Neural progenitor cell (in vitro differentiated cells): ENCODE measurements at regions not wholly inside any gene's neighbourhood (a gene's known extent, or its start where the extent isn't known, plus 50 kb on each side); places are given as distances from the start of the nearest gene placed in this dataset.
A peak's percentile ranks its signal among the peaks of the same experiment; 100 is the strongest.
"Not testable (repeated sequence)": the region's sequence is repeated elsewhere in the genome, so short reads cannot be mapped to it uniquely, and the experiment has no call there.

Experiments
- DNase-seq: peaks from one replicate; pipeline ENCODE4 v3.0.0-alpha.2; 2016; ENCODE audit warnings: low spot score
- H2AFZ ChIP-seq: fragments of 200-600 bp; sonication (generic); replicated peaks from 2 replicates; pipeline ENCODE4 v1.6.1; 2016; ENCODE audit warnings: antibody characterized with exemption
- H3F3A ChIP-seq: fragments of 200-600 bp; sonication (generic); 2 replicates; pipeline ENCODE4 v1.6.1; 2016; ENCODE audit warnings: antibody characterized with exemption, low read depth
- H3K27ac ChIP-seq: fragments of 200-600 bp; sonication (generic); 2 replicates; pipeline ENCODE4 v1.5.1; 2016; ENCODE audit warnings: mild to moderate bottlenecking
- H3K27me3 ChIP-seq: fragments of 200-600 bp; sonication (generic); 2 replicates; pipeline ENCODE4 v1.6.1; 2016; ENCODE audit warnings: mild to moderate bottlenecking, moderate library complexity
- H3K36me3 ChIP-seq: fragments of 200-600 bp; sonication (generic); 2 replicates; pipeline ENCODE4 v1.5.1; 2016
- H3K4me1 ChIP-seq: fragments of 200-600 bp; sonication (generic); 2 replicates; pipeline ENCODE4 v1.6.1; 2016; ENCODE audit warnings: mixed run types
- H3K4me2 ChIP-seq: fragments of 200-600 bp; sonication (generic); 2 replicates; pipeline ENCODE4 v1.6.1; 2016
- H3K4me3 ChIP-seq: fragments of 200-600 bp; sonication (generic); 2 replicates; pipeline ENCODE4 v1.5.1; 2016
- H3K79me2 ChIP-seq: fragments of 200-600 bp; sonication (generic); 2 replicates; pipeline ENCODE4 v1.6.1; 2016; ENCODE audit warnings: low read depth
- H3K9ac ChIP-seq: fragments of 200-600 bp; sonication (generic); 2 replicates; pipeline ENCODE4 v1.6.1; 2016
- H3K9me3 ChIP-seq: fragments of 200-600 bp; sonication (generic); 2 replicates; pipeline ENCODE4 v1.5.1; 2016; ENCODE audit warnings: low read depth
- H4K20me1 ChIP-seq: fragments of 200-600 bp; sonication (generic); 2 replicates; pipeline ENCODE4 v1.6.1; 2016; ENCODE audit warnings: low read depth
- H3K27ac Mint-ChIP-seq: 3 replicates; pipeline ENCODE4 v1.8.0; 2021; ENCODE audit warnings: mixed read lengths
- H3K27me3 Mint-ChIP-seq: 2 replicates; pipeline ENCODE4 v1.8.0; 2022; ENCODE audit warnings: low read depth, mild to moderate bottlenecking, inconsistent platforms, moderate library complexity, mixed read lengths; ENCODE audit not compliant: insufficient read depth
- H3K36me3 Mint-ChIP-seq: 3 replicates; pipeline ENCODE4 v1.8.0; 2021; ENCODE audit warnings: mixed read lengths
- H3K4me1 Mint-ChIP-seq: 3 replicates; pipeline ENCODE4 v1.8.0; 2021; ENCODE audit warnings: mixed read lengths
- H3K4me3 Mint-ChIP-seq: 3 replicates; pipeline ENCODE4 v1.8.0; 2021; ENCODE audit warnings: mild to moderate bottlenecking, moderate library complexity, mixed read lengths
- H3K9me3 Mint-ChIP-seq: 3 replicates; pipeline ENCODE4 v1.8.0; 2020; ENCODE audit warnings: mixed read lengths
- EZH2 ChIP-seq: fragments of 200-600 bp; sonication (generic); IDR thresholded peaks from 2 replicates; pipeline ENCODE4 v1.6.1; 2017; ENCODE audit warnings: antibody characterized with exemption, mild to moderate bottlenecking, moderate library complexity
- EZH2phosphoT487 ChIP-seq: fragments of 200-600 bp; sonication (generic); IDR thresholded peaks from 2 replicates; pipeline ENCODE4 v1.6.1; 2017; ENCODE audit warnings: antibody characterized with exemption
- TF ChIP-seq, protein P1 (sequence below): fragments of 200-600 bp; sonication (generic); IDR thresholded peaks from 2 replicates; pipeline ENCODE4 v1.5.1; 2017; ENCODE audit warnings: antibody characterized with exemption, mild to moderate bottlenecking

DNA sequence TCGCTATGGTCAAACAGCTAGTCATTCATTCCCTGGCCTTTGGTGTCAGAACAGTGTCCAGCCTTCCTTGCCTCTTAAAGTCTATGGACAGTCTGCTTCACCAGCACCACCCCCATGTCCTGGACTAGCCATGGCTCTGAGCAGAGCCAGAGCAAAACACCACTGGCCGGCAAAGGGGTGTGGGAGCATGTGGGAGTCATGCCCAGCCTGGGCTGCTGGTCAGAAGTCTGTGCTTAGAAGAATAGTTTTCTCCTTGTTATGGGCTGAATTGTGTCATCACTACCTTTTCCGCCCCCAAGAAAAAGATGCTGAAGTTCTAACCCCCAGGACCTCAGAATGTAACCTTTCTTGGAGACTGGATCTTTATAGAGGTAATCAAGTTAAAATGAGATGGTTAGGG lies 132.9 kb upstream of the LPP start:
- Histone ChIP-seq H2AFZ (no peak overlapping the region), H3K79me2 (no peaks in the 10 kb centered on the region), H3K4me1 (no peaks in the 10 kb centered on the region), H3K4me2 (no peak overlapping the region), H3F3A (no peaks in the 10 kb centered on the region), H3K4me3 (no peak overlapping the region), H3K27ac (no peak overlapping the region), H3K36me3 (no peaks in the 10 kb centered on the region), H3K27me3 (no peaks in the 10 kb centered on the region), H3K9me3 (no peaks in the 10 kb centered on the region), H3K9ac (no peak overlapping the region), H4K20me1 (no peaks in the 10 kb centered on the region)
- TF ChIP-seq EZH2 (no peak), EZH2phosphoT487 (no peak)
- TF ChIP-seq, protein P1, sequence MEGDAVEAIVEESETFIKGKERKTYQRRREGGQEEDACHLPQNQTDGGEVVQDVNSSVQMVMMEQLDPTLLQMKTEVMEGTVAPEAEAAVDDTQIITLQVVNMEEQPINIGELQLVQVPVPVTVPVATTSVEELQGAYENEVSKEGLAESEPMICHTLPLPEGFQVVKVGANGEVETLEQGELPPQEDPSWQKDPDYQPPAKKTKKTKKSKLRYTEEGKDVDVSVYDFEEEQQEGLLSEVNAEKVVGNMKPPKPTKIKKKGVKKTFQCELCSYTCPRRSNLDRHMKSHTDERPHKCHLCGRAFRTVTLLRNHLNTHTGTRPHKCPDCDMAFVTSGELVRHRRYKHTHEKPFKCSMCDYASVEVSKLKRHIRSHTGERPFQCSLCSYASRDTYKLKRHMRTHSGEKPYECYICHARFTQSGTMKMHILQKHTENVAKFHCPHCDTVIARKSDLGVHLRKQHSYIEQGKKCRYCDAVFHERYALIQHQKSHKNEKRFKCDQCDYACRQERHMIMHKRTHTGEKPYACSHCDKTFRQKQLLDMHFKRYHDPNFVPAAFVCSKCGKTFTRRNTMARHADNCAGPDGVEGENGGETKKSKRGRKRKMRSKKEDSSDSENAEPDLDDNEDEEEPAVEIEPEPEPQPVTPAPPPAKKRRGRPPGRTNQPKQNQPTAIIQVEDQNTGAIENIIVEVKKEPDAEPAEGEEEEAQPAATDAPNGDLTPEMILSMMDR, result no peak
- DNase-seq, result no peak
- H3K27ac Mint-ChIP-seq, result no peak overlapping the region
- H3K27me3 Mint-ChIP-seq, result no peaks in the 10 kb centered on the region
- no peaks in the 10 kb centered on the region for H3K36me3 Mint-ChIP-seq
- no peaks in the 10 kb centered on the region for H3K9me3 Mint-ChIP-seq
- no peak overlapping the region for H3K4me3 Mint-ChIP-seq
- H3K4me1 Mint-ChIP-seq, result no peaks in the 10 kb centered on the region

DNA sequence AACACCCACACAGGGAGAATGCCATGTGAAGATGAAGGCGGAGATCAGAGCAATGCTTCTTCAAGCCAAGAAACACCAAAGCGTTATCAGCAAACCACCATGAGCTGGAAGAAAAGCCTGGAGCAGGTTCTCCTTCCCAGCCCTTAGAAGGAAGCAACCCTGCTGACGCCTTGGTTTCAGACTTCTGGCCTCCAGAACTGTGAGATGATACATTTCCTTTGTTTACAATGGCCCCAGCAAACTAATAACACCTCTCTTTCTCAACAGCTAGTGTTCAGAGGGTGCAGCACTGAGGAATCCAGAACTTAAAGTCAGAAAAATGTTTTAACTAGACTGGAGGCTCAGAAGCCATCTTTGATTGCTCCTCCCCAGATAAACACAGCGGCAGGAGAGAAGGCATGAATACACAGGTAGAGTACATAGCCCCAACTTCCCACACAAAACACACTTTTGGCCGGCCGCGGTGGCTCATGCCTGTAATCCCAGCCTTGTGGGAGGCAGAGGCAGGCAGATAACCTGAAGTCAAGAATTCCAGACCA lies 132.4 kb upstream of the LPP start:
- Mint-ChIP-seq H3K4me1 (peaks cover 1% of the 10 kb centered on the region), H3K27me3 (no peaks in the 10 kb centered on the region), H3K9me3 (no peaks in the 10 kb centered on the region), H3K4me3 (no peak overlapping the region), H3K27ac (no peak overlapping the region), H3K36me3 (no peaks in the 10 kb centered on the region)
- no peak for DNase-seq
- H3K36me3 ChIP-seq, result no peaks in the 10 kb centered on the region
- H3K4me2 ChIP-seq, result no peak overlapping the region
- H3K9ac ChIP-seq, result no peak overlapping the region
- H4K20me1 ChIP-seq, result no peaks in the 10 kb centered on the region
- no peaks in the 10 kb centered on the region for H3K27me3 ChIP-seq
- no peaks in the 10 kb centered on the region for H3K9me3 ChIP-seq
- H3K27ac ChIP-seq, result no peak overlapping the region
- H3K79me2 ChIP-seq, result no peaks in the 10 kb centered on the region
- H3K4me3 ChIP-seq, result no peak overlapping the region
- no peaks in the 10 kb centered on the region for H3K4me1 ChIP-seq
- no peak for TF ChIP-seq EZH2phosphoT487
- TF ChIP-seq, protein P1, result no peak
- TF ChIP-seq EZH2, result no peak
- H3F3A ChIP-seq, result no peaks in the 10 kb centered on the region
- H2AFZ ChIP-seq, result peak overlapping the region; percentile 37

DNA sequence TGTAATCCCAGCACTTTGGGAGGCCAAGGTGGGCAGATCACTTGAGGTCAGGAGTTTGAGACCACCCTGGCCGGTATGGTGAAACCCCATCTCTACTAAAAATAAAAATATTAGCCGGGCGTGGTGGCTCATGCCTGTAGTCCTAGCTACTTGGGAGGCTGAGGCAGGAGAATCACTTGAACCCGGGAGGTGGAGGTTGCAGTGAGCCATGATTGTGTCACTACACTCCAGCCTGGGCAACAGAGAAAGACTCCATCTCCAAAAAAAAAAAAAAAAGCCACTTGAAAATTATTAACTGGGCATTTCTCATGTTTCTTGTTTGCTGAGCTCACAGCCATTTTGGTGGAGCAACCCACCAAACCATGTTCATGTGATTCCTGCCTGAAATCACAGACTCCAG lies 131.1 kb upstream of the LPP start:
- not testable (repeated sequence) for H3K4me3 Mint-ChIP-seq, H3K9ac ChIP-seq, H3K9me3 ChIP-seq, H3K9me3 Mint-ChIP-seq, H3K4me1 Mint-ChIP-seq, H3K79me2 ChIP-seq, H3K27ac ChIP-seq, H3K4me2 ChIP-seq, DNase-seq, H3K36me3 ChIP-seq, H3K36me3 Mint-ChIP-seq, H3K27ac Mint-ChIP-seq, H3K27me3 ChIP-seq, H3K27me3 Mint-ChIP-seq, H3K4me1 ChIP-seq, H3K4me3 ChIP-seq, H4K20me1 ChIP-seq, H3F3A ChIP-seq
- peak overlapping the region; percentile 54 for H2AFZ ChIP-seq

DNA sequence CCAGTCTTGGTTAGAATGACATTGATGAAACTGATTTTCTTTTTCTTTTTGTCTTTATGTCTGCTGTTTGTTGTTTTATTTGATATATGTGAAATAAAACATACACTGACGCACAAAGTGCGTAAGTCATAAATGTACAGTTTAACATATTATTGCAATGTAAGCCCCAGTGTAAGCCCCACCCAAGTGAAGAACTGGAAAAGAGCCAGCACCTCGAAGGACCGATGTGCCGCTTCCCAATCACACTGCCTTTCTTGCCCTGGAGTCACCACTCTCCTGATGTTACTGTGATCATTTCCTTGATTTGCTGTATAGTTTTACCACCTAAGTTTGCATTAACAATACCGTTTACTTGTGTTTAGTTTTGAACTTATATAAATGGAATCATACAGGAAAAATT lies 128.4 kb upstream of the LPP start:
- Histone ChIP-seq H3K4me2 (no peak overlapping the region), H4K20me1 (no peaks in the 10 kb centered on the region), H3K9ac (no peak overlapping the region), H3F3A (no peaks in the 10 kb centered on the region), H3K4me1 (no peaks in the 10 kb centered on the region), H3K9me3 (no peaks in the 10 kb centered on the region), H3K27ac (no peak overlapping the region), H3K27me3 (no peaks in the 10 kb centered on the region), H2AFZ (no peak overlapping the region), H3K79me2 (no peaks in the 10 kb centered on the region), H3K36me3 (no peaks in the 10 kb centered on the region), H3K4me3 (no peak overlapping the region)
- H3K4me1 Mint-ChIP-seq, result peaks cover 3% of the 10 kb centered on the region
- H3K27ac Mint-ChIP-seq, result no peak overlapping the region
- no peak overlapping the region for H3K4me3 Mint-ChIP-seq
- H3K36me3 Mint-ChIP-seq, result no peaks in the 10 kb centered on the region
- no peak for TF ChIP-seq EZH2phosphoT487
- TF ChIP-seq EZH2, result no peak
- TF ChIP-seq, protein P1, result no peak
- H3K9me3 Mint-ChIP-seq, result no peaks in the 10 kb centered on the region
- no peaks in the 10 kb centered on the region for H3K27me3 Mint-ChIP-seq
- DNase-seq, result no peak
